NCI-H526 treated with DMSO at 0.1 percent for 48 hours (cell line): ENCODE measurements at regions not wholly inside any gene's neighbourhood (a gene's known extent, or its start where the extent isn't known, plus 50 kb on each side); places are given as distances from the start of the nearest gene placed in this dataset.
"Not testable (repeated sequence)": the region's sequence is repeated elsewhere in the genome, so short reads cannot be mapped to it uniquely, and the experiment has no call there.

Source experiments
- DNase-seq: peaks from one replicate; lab custom pipeline; 2025; lab: John Stamatoyannopoulos, UW

- peak; percentile 34 for DNase-seq
These were observed 648.7 kb downstream of the UQCRFS1 start for GRCh38 chr19:28563964-28564921.

- DNase-seq: no peak
These were observed 652.2 kb downstream of the UQCRFS1 start for GRCh38 chr19:28560786-28561185.

DNA sequence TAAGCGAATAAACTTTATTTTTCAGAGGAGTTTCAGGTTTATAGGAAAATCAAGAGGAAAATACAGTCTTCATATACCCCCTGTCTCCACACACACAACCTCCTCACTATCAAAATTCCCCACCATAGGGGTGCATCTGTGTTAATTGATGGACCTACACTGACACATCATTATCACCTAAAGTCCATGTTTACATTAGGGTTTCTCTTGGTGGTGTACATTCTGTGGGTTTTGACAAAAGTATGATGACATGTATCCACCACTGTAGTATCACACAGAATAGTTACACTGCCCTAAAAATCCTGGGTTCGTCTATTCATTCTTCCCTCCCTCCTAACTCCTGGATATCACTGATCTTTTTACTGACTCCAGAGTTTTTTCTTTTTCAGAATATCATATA, 654.2 kb downstream of the UQCRFS1 start:
- no peak for DNase-seq

DNA sequence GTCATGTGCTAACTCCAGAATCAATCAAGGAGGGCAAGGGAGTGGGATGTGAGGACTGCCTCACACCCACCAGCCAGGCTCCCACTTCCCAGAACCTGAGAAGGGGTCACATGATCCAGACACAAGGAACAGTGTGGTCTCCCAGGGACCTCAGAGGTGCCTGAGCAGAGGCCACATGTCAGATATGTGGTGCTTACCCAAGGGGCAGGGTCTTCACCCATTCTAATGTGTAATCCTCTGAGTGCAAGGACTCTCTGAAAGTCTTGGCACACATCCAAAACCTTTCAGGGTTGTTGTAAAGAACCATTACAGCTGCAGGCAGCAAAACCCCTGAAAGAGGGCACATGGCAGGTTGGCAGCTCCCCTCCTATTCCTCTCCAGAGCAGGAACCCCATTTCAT, 656.6 kb downstream of the UQCRFS1 start:
- no peak for DNase-seq

- DNase-seq: no peak
These were observed 657.6 kb downstream of the UQCRFS1 start for GRCh38 chr19:28555317-28555716.

DNA sequence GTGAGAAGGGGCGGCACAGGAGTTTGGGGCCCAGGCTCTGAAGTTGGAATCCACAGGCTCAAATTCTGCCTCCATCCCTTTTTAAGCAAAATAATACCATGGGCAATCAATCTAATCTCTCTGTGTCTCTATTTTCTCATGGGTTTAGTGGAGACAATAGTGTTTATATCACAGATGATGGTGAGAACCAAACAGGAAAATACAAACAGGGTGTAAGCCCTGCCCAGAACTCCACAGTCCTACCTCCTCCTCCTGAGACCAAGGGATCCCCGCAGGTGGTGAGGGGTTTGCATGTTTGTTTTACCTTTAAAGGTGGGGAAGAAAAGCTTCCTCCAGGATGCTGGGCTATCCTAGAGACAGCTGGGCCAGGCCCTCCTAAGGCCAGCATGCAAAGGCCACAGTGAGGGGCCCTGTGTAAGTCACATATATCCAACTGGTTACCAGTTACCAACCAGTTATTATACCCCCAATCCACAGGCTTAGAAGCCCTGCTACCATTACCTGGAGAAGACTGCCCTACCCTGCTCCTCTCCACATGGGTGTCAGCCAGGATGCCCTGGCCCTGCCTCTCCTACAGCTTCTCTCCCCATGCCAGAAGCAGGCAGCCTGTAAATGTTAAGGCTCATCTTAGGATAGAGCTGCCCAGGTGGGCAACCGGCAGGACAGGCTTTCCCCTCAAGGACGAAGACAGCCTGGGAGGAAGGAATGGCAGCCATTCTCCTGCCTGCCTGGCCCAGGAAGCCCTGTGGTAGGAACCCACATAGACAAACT, 658.4 kb downstream of the UQCRFS1 start:
- DNase-seq: no peak

- DNase-seq: no peak
These were observed 659.2 kb downstream of the UQCRFS1 start for GRCh38 chr19:28553764-28554163.

DNA sequence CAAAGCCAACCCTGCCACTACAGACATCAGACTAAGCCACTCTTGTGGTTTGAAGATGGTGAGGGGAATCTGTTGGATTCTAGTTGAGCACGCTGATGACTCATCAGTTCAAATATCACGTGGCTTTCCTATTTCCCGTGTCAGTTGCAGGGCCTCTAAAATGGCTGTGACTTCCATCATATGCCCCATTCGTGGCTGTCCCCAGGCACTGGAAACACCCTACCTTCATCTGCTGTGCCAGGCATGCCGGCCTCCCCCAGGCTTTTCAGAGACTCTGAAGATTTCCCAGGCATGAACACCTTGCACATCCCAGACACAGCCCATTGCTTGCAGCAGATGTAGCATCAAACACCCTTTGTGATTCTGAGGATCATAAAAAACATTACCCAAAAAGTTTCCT, 659.9 kb downstream of the UQCRFS1 start:
- no peak for DNase-seq

- DNase-seq: no peak
These were observed 663.2 kb downstream of the UQCRFS1 start for GRCh38 chr19:28549680-28550277.

DNA sequence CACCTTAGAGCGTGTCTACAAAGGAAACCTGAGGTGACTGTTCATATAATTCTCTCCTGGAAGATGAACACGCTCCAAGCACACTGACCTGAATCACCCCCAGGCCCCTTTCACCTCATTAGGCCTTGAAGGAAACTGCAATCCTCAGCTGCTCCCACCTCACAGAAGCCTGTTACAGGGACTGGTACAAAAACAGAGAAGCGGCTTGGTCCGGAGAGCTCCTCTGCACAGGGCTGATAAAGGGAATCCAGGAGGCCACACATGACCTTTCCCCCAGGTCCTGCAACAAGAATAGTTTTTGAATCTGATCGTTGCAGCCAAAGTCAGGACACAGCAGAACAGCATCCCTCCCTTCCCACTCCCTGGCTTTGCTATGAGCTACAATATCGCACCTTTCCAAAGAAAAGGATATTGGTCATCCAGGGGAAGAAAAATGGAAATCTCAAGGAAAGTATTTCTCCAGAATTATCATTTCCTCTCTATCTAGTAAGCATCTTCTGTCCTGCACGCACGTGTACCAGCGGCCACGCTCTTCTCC, 666.7 kb downstream of the UQCRFS1 start:
- DNase-seq: no peak

GRCh38 chr19:28545397-28545796, 667.6 kb downstream of the UQCRFS1 start:
- DNase-seq: not testable (repeated sequence)

DNA sequence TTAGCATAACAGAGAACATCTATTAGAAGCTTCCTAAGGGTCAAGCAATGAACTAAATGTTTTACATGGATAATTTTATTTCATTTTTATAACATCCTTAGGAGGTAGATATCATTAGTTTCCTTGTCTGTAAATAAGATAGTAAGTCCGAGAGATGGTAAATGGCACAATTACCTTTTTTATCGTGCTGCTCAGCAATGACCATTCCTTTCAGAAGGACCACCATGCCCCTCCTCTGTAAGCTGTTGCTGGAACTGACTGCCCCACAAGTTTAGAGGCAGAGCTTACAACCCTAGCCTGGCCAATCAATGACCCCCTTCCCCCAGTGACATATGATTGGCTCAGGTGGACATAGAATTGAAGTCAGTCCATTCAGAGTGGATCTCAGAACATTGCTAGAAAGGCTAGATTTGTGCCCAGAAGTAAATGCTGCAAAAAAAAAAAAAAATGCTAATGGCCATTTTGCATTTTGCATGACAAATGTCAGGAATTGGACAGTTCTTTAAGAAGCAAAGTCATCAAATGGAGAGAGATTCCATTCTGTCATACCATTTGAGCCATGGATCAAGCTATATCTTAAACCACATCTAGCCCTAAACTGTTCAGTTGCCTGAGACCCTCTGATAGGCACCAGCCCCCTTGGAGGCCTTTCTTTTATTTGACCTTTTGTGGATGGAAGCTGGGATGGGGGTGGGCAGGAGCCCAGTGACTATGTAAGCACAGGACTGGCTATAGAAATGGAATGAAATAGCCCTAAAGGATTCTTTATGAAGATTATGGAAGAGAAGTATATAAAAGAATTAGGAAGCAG, 668.3 kb downstream of the UQCRFS1 start:
- no peak for DNase-seq

DNA sequence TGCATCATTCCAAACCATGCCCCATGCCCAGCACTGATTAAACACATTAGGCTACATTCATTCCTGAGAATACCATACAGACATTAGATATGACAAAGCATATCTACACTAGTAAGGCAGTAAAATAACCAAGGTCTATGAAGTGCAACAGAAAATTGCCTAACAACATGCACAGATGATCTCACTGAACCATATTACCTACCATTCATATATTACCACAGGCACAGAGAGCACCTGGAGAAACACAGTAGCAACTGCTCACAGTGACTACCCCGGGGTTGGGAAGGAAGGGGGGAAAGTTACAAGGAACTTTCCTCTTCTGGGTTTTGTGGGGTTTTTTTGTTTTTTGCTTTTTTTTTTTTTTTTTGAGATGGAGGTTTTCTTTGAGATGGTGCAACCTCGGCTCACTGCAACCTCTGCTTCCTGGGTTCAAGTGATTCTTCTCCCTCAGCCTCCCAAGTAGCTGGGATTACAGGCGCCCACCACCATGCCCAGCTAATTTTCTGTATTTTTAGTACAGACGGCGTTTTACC, 669.6 kb downstream of the UQCRFS1 start:
- no peak for DNase-seq

- DNase-seq: no peak
These were observed 670.3 kb downstream of the UQCRFS1 start for GRCh38 chr19:28542394-28543243.

DNA sequence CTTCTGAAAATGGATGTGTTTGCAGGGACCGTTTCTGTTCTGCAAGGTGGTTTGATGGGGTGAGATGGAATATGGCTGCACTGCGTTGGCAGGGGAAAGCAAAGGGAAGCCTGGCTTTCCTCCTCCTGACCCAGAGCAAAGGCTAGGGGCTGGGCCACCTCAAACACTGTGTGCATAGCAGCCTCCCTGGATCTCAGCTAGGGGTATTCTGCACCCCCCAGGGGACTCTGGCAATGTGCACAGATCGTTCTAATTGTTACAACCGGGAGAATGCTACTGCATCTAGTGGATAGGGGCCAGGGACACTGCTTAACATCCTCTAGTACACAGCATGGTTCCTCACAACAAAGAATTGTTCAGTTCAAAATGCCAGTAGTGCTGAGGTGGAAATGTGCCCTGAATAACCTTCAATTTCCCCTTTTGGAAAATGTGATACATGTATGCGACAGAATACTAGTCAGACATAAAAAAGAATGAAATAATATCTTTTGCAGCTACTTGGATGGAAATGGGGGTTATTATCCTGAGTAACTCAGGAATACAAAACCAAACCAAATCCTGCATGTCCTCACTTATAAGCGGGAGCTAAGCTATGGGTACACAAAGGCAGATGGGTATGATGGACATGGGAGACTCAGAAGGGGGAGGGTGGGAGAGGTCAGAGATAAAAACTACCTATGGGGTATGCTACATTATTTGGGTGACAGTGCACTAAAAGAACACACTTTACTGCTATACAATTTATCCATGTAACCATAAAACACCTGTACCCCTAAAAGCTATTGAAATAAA, 671.2 kb downstream of the UQCRFS1 start:
- DNase-seq: no peak

GRCh38 chr19:28541029-28541428, 671.9 kb downstream of the UQCRFS1 start:
- no peak for DNase-seq

DNA sequence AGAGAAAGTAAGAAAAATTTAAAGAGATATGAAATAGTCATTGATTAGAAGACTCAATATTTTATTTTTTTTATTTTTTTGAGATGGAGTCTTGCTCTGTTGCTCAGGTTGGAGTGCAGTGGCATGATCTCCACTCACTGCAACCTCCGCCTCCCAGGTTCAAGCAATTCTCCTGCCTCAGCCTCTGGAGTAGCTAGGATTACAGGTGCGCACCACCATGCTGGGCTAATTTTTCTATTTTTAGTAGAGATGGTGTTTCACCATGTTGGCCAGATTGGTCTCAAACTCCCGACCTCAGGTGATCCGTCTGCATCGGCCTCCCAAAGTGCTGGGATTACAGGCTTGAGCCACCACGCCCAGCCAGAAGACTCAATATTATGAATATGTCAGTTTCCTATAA, 672.6 kb downstream of the UQCRFS1 start:
- not testable (repeated sequence) for DNase-seq

DNA sequence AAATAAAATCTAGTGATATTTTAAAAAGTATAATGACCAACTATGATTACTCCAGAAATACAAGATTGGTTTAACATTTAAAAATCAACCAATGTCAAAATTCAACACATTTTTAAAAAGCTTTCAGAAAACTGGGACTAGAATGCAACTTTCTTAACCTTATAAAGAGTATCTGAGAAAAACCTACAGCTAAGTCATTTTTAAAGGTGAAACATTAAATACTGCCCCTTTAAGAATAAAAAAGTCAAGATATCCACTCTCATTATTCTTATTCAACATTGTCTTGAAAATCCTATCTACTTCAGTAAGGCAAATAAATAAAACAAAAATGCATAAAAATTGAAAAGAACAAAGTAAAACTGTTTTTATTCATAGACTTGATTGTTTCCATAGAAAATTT, 673.2 kb downstream of the UQCRFS1 start:
- DNase-seq: no peak

GRCh38 chr19:28538579-28538978, 674.4 kb downstream of the UQCRFS1 start:
- DNase-seq: not testable (repeated sequence)
